Osteocyte (in vitro differentiated cells): ENCODE measurements at regions not wholly inside any gene's neighbourhood (a gene's known extent, or its start where the extent isn't known, plus 50 kb on each side); places are given as distances from the start of the nearest gene placed in this dataset.
"Not testable (repeated sequence)": the region's sequence is repeated elsewhere in the genome, so short reads cannot be mapped to it uniquely, and the experiment has no call there.

ENCODE experiments used
- DNase-seq: peaks from one replicate; pipeline ENCODE4 v3.0.0; 2021; ENCODE audit warnings: mixed read lengths; ENCODE audit not compliant: unreplicated experiment; ENCODE audit errors: extremely low spot score
- H3K27ac Mint-ChIP-seq: one replicate; pipeline ENCODE4 v1.8.0; 2021; ENCODE audit warnings: mild to moderate bottlenecking, mixed read lengths; ENCODE audit not compliant: unreplicated experiment
- H3K27me3 Mint-ChIP-seq: one replicate; pipeline ENCODE4 v1.8.0; 2021; ENCODE audit warnings: mixed read lengths; ENCODE audit not compliant: unreplicated experiment
- H3K36me3 Mint-ChIP-seq: one replicate; pipeline ENCODE4 v1.8.0; 2021; ENCODE audit warnings: mixed read lengths; ENCODE audit not compliant: unreplicated experiment
- H3K4me1 Mint-ChIP-seq: one replicate; pipeline ENCODE4 v1.8.0; 2021; ENCODE audit warnings: mixed read lengths; ENCODE audit not compliant: unreplicated experiment
- H3K4me3 Mint-ChIP-seq: one replicate; pipeline ENCODE4 v1.8.0; 2021; ENCODE audit warnings: mild to moderate bottlenecking, moderate library complexity, mixed read lengths; ENCODE audit not compliant: unreplicated experiment
- H3K9me3 Mint-ChIP-seq: one replicate; pipeline ENCODE4 v1.8.0; 2021; ENCODE audit warnings: mixed read lengths; ENCODE audit not compliant: unreplicated experiment
- TF ChIP-seq, protein P1 (sequence below): fragments of 200-600 bp; sonication (generic); IDR thresholded peaks from 2 replicates; pipeline ENCODE4 v1.5.0; 2021; ENCODE audit warnings: antibody characterized with exemption, mild to moderate bottlenecking, moderate library complexity

DNA sequence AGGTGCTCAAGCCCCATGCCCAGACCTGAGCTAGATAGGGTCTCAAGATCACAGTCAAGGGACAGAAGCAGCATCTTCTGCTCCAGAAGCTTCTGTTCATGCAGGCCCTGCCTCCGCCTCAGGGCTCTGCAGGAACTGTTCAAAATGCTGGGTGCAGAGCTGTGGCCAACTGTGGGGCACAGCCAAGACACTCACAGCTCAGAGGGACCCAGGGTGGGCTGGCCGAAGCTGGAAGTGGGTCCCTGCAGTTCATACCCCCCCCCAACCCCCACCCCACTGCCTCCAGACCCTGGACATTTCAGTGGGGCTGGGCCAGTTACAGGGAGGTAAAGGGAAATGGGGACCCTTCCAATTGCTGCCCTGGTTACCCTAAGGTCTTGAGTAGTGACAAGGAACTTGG lies 129.0 kb downstream of the CRYBB2 start:
- no peak overlapping the region for H3K27ac Mint-ChIP-seq
- no peak overlapping the region for H3K4me3 Mint-ChIP-seq
- TF ChIP-seq, protein P1, sequence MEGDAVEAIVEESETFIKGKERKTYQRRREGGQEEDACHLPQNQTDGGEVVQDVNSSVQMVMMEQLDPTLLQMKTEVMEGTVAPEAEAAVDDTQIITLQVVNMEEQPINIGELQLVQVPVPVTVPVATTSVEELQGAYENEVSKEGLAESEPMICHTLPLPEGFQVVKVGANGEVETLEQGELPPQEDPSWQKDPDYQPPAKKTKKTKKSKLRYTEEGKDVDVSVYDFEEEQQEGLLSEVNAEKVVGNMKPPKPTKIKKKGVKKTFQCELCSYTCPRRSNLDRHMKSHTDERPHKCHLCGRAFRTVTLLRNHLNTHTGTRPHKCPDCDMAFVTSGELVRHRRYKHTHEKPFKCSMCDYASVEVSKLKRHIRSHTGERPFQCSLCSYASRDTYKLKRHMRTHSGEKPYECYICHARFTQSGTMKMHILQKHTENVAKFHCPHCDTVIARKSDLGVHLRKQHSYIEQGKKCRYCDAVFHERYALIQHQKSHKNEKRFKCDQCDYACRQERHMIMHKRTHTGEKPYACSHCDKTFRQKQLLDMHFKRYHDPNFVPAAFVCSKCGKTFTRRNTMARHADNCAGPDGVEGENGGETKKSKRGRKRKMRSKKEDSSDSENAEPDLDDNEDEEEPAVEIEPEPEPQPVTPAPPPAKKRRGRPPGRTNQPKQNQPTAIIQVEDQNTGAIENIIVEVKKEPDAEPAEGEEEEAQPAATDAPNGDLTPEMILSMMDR = no peak
- no peaks in the 10 kb centered on the region for H3K27me3 Mint-ChIP-seq
- peaks cover 13% of the 10 kb centered on the region for H3K36me3 Mint-ChIP-seq
- peak; percentile 62 for DNase-seq
- peaks cover 20% of the 10 kb centered on the region for H3K4me1 Mint-ChIP-seq
- H3K9me3 Mint-ChIP-seq = no peaks in the 10 kb centered on the region

DNA sequence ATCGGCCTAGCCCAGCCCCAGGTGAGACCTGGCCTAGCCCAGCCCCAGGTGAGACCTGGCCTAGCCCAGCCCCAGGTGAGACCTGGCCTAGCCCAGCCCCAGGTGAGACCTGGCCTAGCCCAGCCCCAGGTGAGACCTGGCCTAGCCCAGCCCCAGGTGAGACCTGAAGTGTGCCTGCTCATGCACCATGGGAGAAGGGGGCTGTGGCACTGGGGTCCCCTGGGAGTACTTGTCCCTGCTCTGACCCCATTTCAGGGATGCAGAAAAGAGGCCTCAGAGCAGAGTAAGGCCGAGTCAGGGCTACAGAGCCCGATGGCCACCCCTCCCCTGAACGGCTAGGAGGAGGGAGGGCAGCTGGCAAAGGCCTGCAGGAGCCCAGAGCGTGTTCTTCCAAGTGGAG lies 129.6 kb downstream of the CRYBB2 start:
- not testable (repeated sequence) for H3K27me3 Mint-ChIP-seq, H3K4me3 Mint-ChIP-seq, H3K27ac Mint-ChIP-seq, H3K9me3 Mint-ChIP-seq
- peaks cover 20% of the 10 kb centered on the region for H3K4me1 Mint-ChIP-seq
- H3K36me3 Mint-ChIP-seq = peaks cover 14% of the 10 kb centered on the region
- peak; percentile 68 for DNase-seq

DNA sequence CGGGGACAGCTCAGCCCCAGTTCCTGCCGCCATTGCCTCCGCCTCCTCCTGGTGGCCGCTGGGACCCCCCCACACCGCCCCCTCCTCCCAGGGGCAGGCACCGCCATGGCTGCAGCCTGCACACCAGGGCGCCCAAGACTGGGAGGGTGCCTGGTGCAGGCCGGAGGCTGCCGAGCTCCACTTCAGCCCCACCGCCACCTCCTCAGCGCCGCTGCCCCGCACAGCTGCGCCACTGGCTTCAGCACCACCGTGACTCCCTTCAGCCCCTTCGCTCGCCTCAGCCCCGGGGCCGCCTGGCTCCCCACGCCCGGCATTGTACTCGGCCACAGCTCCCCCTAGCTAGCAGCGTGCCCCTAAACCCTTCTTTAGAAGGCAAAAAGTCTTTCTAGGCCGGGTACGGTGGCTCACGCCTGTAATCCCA lies 131.1 kb downstream of the CRYBB2 start:
- H3K36me3 Mint-ChIP-seq = peaks cover 20% of the 10 kb centered on the region

DNA sequence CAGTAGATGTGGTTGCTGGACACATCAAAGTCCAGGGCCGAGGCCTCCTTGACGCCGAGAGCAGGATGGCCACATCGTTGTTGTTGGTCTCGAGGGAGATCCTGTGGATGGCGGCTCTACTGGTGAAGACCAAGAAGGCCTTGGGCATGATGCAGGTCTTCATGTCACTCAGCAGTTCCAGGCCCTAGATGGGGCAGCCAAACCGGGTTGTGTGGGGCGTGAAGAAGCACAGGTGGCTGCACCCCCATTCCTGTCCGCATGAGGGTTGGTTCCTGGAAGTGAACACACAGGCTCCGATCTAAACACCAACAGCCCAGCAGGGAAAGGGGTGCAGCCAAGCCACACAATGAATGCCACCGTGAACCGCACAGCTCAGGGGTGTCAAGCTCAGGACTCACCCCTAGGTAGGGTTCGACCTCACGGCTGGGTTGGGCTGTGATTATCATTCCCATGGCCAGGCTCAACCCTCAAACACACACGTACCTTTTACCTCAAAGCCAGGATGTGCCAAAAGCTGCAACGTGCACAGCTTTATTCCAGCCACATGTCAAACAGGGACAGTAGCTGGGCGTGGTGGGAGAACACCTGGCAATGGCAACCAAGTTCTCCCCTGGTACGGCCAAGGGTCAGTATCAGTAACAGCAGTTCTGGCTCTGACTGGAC lies 132.3 kb downstream of the CRYBB2 start:
- no peak overlapping the region for H3K27ac Mint-ChIP-seq
- H3K27me3 Mint-ChIP-seq = no peaks in the 10 kb centered on the region
- DNase-seq = peak; percentile 66
- H3K36me3 Mint-ChIP-seq = peaks cover 20% of the 10 kb centered on the region
- H3K4me1 Mint-ChIP-seq = peaks cover 20% of the 10 kb centered on the region
- no peak overlapping the region for H3K4me3 Mint-ChIP-seq
- TF ChIP-seq, protein P1 = no peak
- no peaks in the 10 kb centered on the region for H3K9me3 Mint-ChIP-seq

More for the DNA sequence above, 131.1 kb downstream of the CRYBB2 start:
- TF ChIP-seq, protein P1 = no peak
- Mint-ChIP-seq H3K4me3 (no peak overlapping the region), H3K4me1 (peaks cover 20% of the 10 kb centered on the region), H3K27me3 (no peaks in the 10 kb centered on the region), H3K27ac (no peak overlapping the region), H3K9me3 (no peaks in the 10 kb centered on the region)
- DNase-seq = peak; percentile 80

DNA sequence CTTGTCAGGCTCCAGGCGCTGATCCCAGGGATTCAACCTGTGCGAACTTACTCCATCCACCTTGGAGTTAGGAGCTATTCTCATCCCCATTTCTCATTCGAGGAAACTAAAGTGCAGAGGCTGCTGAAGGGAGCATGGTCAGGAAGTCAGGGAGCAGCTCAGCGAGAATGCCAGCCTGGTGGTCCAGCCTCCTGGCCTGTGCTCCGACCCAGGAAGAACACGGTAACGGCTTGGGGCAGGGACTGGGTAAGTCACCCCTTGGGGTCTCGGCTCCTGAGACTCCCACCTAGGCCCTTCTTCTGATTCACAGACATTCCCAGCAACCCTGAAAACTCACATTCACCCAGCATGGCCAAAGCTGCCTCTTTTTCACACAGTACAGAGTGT lies 132.8 kb downstream of the CRYBB2 start:
- Mint-ChIP-seq H3K4me3 (no peak overlapping the region), H3K27me3 (no peaks in the 10 kb centered on the region), H3K4me1 (peaks cover 18% of the 10 kb centered on the region), H3K36me3 (peaks cover 20% of the 10 kb centered on the region), H3K9me3 (no peaks in the 10 kb centered on the region), H3K27ac (no peak overlapping the region)
- DNase-seq = no peak
- TF ChIP-seq, protein P1 = no peak
